HG02610 (cell line): ENCODE measurements at regions not wholly inside any gene's neighbourhood (a gene's known extent, or its start where the extent isn't known, plus 50 kb on each side); places are given as distances from the start of the nearest gene placed in this dataset.

ENCODE experiments used
- ATAC-seq: cut with Tn5 transposase; IDR thresholded peaks from one replicate; pipeline ENCODE4 v1.9.1; 2021; ENCODE audit warnings: mild to moderate bottlenecking, moderate library complexity; ENCODE audit not compliant: unreplicated experiment

GRCh38 chrX:76228499-76228898 is 55.6 kb downstream of the PBDC1 start:
- ATAC-seq: no peak

GRCh38 chrX:76248901-76249300 is 76.0 kb downstream of the PBDC1 start:
- ATAC-seq: no peak

GRCh38 chrX:76253432-76253831 is 80.6 kb downstream of the PBDC1 start:
- ATAC-seq: peak; percentile 82

GRCh38 chrX:76279007-76279406 is 106.1 kb downstream of the PBDC1 start:
- peak; percentile 50 for ATAC-seq
